ENCODE measurements at regions not wholly inside any gene's neighbourhood (a gene's known extent, or its start where the extent isn't known, plus 50 kb on each side); places are given as distances from the start of the nearest gene placed in this dataset.

- DNase-seq, result no peak
- intact Hi-C loops (cut with micrococcal nuclease; ENCODE audit: unreplicated experiment), result no loop called here
- Mint-ChIP-seq H3K27me3 (ENCODE audit: unreplicated experiment) (no peaks in the 10 kb centered on the region), H3K36me3 (ENCODE audit: insufficient read depth, unreplicated experiment) (no peaks in the 10 kb centered on the region), H3K27ac (ENCODE audit: unreplicated experiment) (no peak overlapping the region), H3K4me3 (ENCODE audit: low read depth, unreplicated experiment) (no peak overlapping the region), H3K4me1 (ENCODE audit: low read depth, unreplicated experiment) (no peaks in the 10 kb centered on the region), H3K9me3 (ENCODE audit: low read depth, unreplicated experiment) (peaks cover 12% of the 10 kb centered on the region)
- TF ChIP-seq CTCF (IDR thresholded peaks at IDR 0.05; ENCODE audit: unreplicated experiment), result no peak
- BruUV-seq (replicated peaks), result no TSS peak
- CTCF ChIA-PET, result no interaction called here
These were observed 275.3 kb downstream of the TLE4 start for GRCh38 chr9:79847074-79847473.

- intact Hi-C loops (cut with micrococcal nuclease; ENCODE audit: unreplicated experiment), result no loop called here
- no peak overlapping the region for H3K4me3 Mint-ChIP-seq (ENCODE audit: low read depth, unreplicated experiment)
- no TSS peak for BruUV-seq (replicated peaks)
These were observed 258.0 kb downstream of the TLE4 start for GRCh38 chr9:79829566-79830302.

GRCh38 chr9:79824265-79824664 lies 252.5 kb downstream of the TLE4 start:
- intact Hi-C loops (cut with micrococcal nuclease; ENCODE audit: unreplicated experiment), result no loop called here

More at GRCh38 chr9:79829566-79830302, 258.0 kb downstream of the TLE4 start:
- H3K27ac Mint-ChIP-seq (ENCODE audit: unreplicated experiment), result no peak overlapping the region
- H3K4me1 Mint-ChIP-seq (ENCODE audit: low read depth, unreplicated experiment), result no peaks in the 10 kb centered on the region
- no peaks in the 10 kb centered on the region for H3K27me3 Mint-ChIP-seq (ENCODE audit: unreplicated experiment)
- no peak for DNase-seq
- CTCF ChIA-PET, result no interaction called here
- H3K36me3 Mint-ChIP-seq (ENCODE audit: insufficient read depth, unreplicated experiment), result no peaks in the 10 kb centered on the region
- no peak for TF ChIP-seq CTCF (IDR thresholded peaks at IDR 0.05; ENCODE audit: unreplicated experiment)
- peaks cover 6% of the 10 kb centered on the region for H3K9me3 Mint-ChIP-seq (ENCODE audit: low read depth, unreplicated experiment)

GRCh38 chr9:79817438-79818004 lies 245.8 kb downstream of the TLE4 start:
- H3K4me3 Mint-ChIP-seq (ENCODE audit: low read depth, unreplicated experiment), result no peak overlapping the region
- H3K27me3 Mint-ChIP-seq (ENCODE audit: unreplicated experiment), result no peaks in the 10 kb centered on the region
- CTCF ChIA-PET, result no interaction called here
- H3K9me3 Mint-ChIP-seq (ENCODE audit: low read depth, unreplicated experiment), result peaks cover 9% of the 10 kb centered on the region
- no peak for DNase-seq
- no peak overlapping the region for H3K27ac Mint-ChIP-seq (ENCODE audit: unreplicated experiment)
- intact Hi-C loops (cut with micrococcal nuclease; ENCODE audit: unreplicated experiment), result no loop called here
- no peak for TF ChIP-seq CTCF (IDR thresholded peaks at IDR 0.05; ENCODE audit: unreplicated experiment)
- no peaks in the 10 kb centered on the region for H3K4me1 Mint-ChIP-seq (ENCODE audit: low read depth, unreplicated experiment)
- no peaks in the 10 kb centered on the region for H3K36me3 Mint-ChIP-seq (ENCODE audit: insufficient read depth, unreplicated experiment)
- BruUV-seq (replicated peaks), result no TSS peak

More at GRCh38 chr9:79824265-79824664, 252.5 kb downstream of the TLE4 start:
- no peak for DNase-seq
- peaks cover 11% of the 10 kb centered on the region for H3K9me3 Mint-ChIP-seq (ENCODE audit: low read depth, unreplicated experiment)
- no peaks in the 10 kb centered on the region for H3K36me3 Mint-ChIP-seq (ENCODE audit: insufficient read depth, unreplicated experiment)
- no peaks in the 10 kb centered on the region for H3K4me1 Mint-ChIP-seq (ENCODE audit: low read depth, unreplicated experiment)
- H3K27me3 Mint-ChIP-seq (ENCODE audit: unreplicated experiment), result no peaks in the 10 kb centered on the region
- no peak overlapping the region for H3K4me3 Mint-ChIP-seq (ENCODE audit: low read depth, unreplicated experiment)
- CTCF ChIA-PET, result no interaction called here
- no peak overlapping the region for H3K27ac Mint-ChIP-seq (ENCODE audit: unreplicated experiment)
- BruUV-seq (replicated peaks), result no TSS peak
- TF ChIP-seq CTCF (IDR thresholded peaks at IDR 0.05; ENCODE audit: unreplicated experiment), result no peak
